Colonic mucosa (tissue), 4 donors: ENCODE measurements at regions not wholly inside any gene's neighbourhood (a gene's known extent, or its start where the extent isn't known, plus 50 kb on each side); places are given as distances from the start of the nearest gene placed in this dataset.
A peak's percentile ranks its signal among the peaks of the same experiment; 100 is the strongest.

Experiments used
- DNase-seq: peaks from one replicate; pipeline ENCODE4 v3.0.0-alpha.2; 2020
- H3K27ac ChIP-seq: fragments of 200-600 bp; one replicate; pipeline ENCODE4 v1.8.0; 2021
- H3K27me3 ChIP-seq: fragments of 200-600 bp; one replicate; pipeline ENCODE4 v1.8.0; 2021
- H3K36me3 ChIP-seq: fragments of 200-600 bp; one replicate; pipeline ENCODE4 v1.8.0; 2021
- H3K4me1 ChIP-seq: fragments of 200-600 bp; one replicate; pipeline ENCODE4 v1.8.0; 2021; ENCODE audit warnings: mild to moderate bottlenecking
- H3K4me3 ChIP-seq: fragments of 200-600 bp; one replicate; pipeline ENCODE4 v1.8.0; 2021
- H3K9ac ChIP-seq, 2 donors: one replicate each; pipeline ENCODE4 v1.7.0; 2013; ENCODE audit warnings: control low read depth in 2 of 2, low read depth in 2 of 2, low read length in 2 of 2
- H3K9me3 ChIP-seq: fragments of 200-600 bp; one replicate; pipeline ENCODE4 v1.8.0; 2021
- CTCF ChIP-seq: fragments of 200-600 bp; IDR thresholded peaks from one replicate; pipeline ENCODE4 v1.8.0; 2022; ENCODE audit warnings: antibody characterized with exemption, mild to moderate bottlenecking
- intact Hi-C: fragments of 100-400 bp; cut with DNase I; formaldehyde crosslinking; loops from one replicate; pipeline ENCODE4 v1.14.1; 2022
- donor health status: healthy.
- donor health status: DM: no; HTN: no; CAD: no.
- donor health status: DM: no; HTN: no; CAD: no.

- Histone ChIP-seq H3K36me3 (no peaks in the 10 kb centered on the region), H3K9me3 (no peaks in the 10 kb centered on the region), H3K9ac (no peak overlapping the region), H3K27ac (no peak overlapping the region), H3K27me3 (peaks cover 15% of the 10 kb centered on the region), H3K4me1 (no peaks in the 10 kb centered on the region), H3K4me3 (no peak overlapping the region)
- intact Hi-C loops: no loop called here
- DNase-seq: no peak
- no peak for TF ChIP-seq CTCF
Observed at GRCh38 chr5:1657161-1657741, 133.5 kb upstream of the LPCAT1 start.

GRCh38 chr5:1656271-1656975 is 132.7 kb upstream of the LPCAT1 start:
- Histone ChIP-seq H3K9ac (no peak overlapping the region), H3K9me3 (no peaks in the 10 kb centered on the region), H3K4me1 (no peaks in the 10 kb centered on the region), H3K4me3 (no peak overlapping the region), H3K27me3 (peaks cover 19% of the 10 kb centered on the region), H3K27ac (no peak overlapping the region), H3K36me3 (no peaks in the 10 kb centered on the region)
- no peak for DNase-seq
- no peak for TF ChIP-seq CTCF
- intact Hi-C loops: no loop called here

- no peak for TF ChIP-seq CTCF
Observed at GRCh38 chr5:1655496-1656270, 131.9 kb upstream of the LPCAT1 start.

GRCh38 chr5:1654786-1655495 is 131.2 kb upstream of the LPCAT1 start:
- no peak overlapping the region for H3K27ac ChIP-seq
- no peak overlapping the region for H3K9ac ChIP-seq
- H3K4me3 ChIP-seq: no peak overlapping the region
- H3K9me3 ChIP-seq: no peaks in the 10 kb centered on the region
- H3K36me3 ChIP-seq: no peaks in the 10 kb centered on the region
- H3K27me3 ChIP-seq: peaks cover 19% of the 10 kb centered on the region
- intact Hi-C loops: no loop called here
- TF ChIP-seq CTCF: no peak
- DNase-seq: peak; percentile 12
- H3K4me1 ChIP-seq: no peaks in the 10 kb centered on the region

More at GRCh38 chr5:1655496-1656270, 131.9 kb upstream of the LPCAT1 start:
- H3K4me3 ChIP-seq: no peak overlapping the region
- no peaks in the 10 kb centered on the region for H3K9me3 ChIP-seq
- H3K27ac ChIP-seq: no peak overlapping the region
- H3K9ac ChIP-seq: no peak overlapping the region
- peak; percentile 13 for DNase-seq
- H3K4me1 ChIP-seq: no peaks in the 10 kb centered on the region
- peaks cover 19% of the 10 kb centered on the region for H3K27me3 ChIP-seq
- no peaks in the 10 kb centered on the region for H3K36me3 ChIP-seq
- intact Hi-C loops: no loop called here
